Stimulated activated naive CD8-positive, alpha-beta T cell treated with anti-CD3 and anti-CD28 coated beads, Interleukin-15, Interleukin-2, amounts not matched to agents 100 U/mL and 50 U/mL, for 24 hours (primary cell): ENCODE measurements at regions not wholly inside any gene's neighbourhood (a gene's known extent, or its start where the extent isn't known, plus 50 kb on each side); places are given as distances from the start of the nearest gene placed in this dataset.

Experiments used
- ATAC-seq: fragments of 150-1000 bp; cut with Tn5 transposase; one replicate; pipeline ENCODE4 v1.10.0; 2021
- DNase-seq: peaks from one replicate; pipeline ENCODE4 v3.0.0; 2021

DNA sequence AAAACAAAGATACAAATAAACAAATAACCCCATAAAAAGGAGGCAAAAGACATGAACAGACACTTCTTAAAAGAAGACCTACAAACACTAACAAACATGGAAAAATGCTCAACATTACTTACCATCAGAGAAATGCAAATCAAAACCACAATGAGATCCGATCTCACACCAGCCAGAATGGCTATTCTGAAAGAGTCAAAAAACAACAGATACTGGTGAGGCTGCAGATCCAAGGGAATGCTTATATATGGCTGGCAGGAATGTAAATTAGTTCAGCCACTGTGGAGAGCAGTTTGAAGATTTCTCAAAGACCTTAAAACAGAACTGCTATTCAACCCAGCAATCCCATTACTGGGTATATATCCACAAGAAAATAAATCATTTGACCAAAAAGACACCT lies 80.4 kb upstream of the NRP1 start:
- no peak for ATAC-seq
- no peak for DNase-seq

DNA sequence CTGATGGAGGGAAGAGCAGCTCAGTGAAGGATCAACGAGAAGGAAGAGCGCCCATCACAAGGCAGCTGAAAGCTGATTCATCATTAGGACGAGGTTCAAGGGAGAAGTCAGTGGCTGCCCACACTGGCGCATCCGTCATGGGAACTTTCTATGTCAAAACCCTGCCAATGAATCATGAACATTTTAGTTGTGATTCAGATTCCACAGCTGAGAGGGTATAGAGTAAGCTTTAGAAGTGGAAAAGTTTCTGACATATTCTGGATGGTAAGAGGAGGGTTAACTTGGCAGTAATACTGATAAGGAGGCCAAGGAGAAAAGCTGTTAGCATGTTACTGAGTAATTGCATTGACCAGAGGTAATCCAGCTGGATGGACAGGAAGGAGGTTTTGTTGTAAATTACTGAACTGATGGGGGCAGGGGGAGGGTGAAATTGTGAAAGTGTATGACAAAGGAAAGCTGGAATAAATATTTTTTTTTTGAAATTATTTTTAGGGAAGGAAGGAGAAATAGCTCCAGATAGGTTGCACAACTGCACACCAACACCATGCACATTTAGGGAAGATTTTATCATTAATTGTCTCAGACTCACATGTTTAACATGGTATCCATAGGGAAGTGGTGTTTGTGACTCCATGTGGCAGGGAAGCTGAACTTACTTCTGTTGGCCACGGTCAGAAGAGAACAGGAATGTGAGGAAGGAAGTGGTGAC lies 78.3 kb upstream of the NRP1 start:
- no peak for DNase-seq

GRCh38 chr10:33412241-33412640 lies 77.8 kb upstream of the NRP1 start:
- ATAC-seq, result no peak

More for the DNA sequence above, 78.3 kb upstream of the NRP1 start:
- ATAC-seq, result peak; percentile 19

DNA sequence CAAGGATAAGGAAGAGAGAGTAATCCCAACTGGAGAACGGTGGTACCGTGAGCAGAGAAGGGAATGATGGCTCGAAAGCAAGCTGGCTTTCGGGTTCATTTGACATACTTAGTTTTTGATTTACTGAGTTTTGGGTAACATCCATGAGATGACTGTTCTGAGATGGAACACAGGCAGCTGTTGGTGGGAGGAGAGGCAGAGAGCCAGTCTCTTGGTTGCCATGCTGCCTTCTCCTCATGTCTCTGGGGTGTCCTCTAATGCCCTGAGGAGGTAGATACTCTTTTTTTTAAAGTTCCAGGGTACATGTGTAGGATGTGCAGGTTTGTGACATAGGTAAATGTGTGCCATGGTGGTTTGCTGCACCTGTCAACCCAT lies 76.4 kb upstream of the NRP1 start:
- no peak for DNase-seq
- ATAC-seq, result no peak

More at GRCh38 chr10:33412241-33412640, 77.8 kb upstream of the NRP1 start:
- DNase-seq, result no peak

DNA sequence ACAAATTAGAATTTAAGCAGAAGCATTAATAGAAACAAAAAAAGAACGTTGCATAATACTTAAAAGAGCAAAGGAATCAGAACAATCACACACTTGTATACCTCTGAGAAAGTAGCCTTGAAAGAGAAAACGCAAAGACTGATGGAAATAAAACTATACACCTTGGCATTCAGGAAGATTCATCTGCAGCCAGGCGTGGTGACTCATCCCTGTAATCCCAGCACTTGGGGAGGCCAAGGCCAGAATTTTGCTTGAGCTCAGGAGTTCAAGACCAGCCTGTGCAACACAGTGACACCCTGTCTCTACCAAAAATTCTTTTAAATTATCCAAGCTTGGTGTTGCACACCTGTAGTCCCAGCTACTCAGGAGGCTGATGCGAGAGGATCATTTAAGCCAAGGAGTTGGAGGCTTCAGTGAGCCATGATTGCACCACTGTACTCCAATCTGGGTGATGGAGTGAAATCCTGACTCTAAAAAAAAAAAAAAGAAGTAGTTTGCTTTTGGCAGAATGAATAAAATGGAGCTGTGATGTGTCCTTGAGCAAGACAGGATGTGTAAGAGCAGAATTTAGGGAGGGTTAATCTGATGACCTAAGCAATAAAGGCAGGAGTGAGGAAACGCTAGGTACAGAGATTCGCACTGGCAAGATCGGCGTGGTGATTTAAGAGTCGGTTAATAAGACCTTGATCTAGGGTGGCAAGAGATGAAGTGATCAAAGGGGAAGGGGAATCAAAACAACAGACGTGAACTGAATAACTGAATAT lies 75.8 kb upstream of the NRP1 start:
- no peak for ATAC-seq
- DNase-seq, result no peak

DNA sequence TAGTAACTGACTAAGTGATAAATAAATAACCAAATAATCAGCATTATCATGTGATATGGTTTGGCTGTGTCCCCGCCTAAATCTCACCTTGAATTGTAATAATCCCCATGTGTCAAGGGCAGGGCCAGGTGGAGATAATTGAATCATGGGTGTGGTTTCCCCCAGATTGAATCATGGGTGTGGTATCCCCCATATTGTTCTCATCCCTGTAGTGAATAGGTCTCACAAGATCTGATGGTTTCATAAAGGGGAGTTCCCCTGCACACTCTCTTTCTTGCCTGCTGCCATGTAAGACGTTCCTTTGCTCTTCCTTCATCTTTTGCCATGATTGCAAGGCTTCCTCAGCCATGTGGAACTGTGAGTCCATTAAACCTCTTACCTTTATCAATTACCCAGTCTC lies 72.1 kb upstream of the NRP1 start:
- DNase-seq, result no peak
- ATAC-seq, result no peak

DNA sequence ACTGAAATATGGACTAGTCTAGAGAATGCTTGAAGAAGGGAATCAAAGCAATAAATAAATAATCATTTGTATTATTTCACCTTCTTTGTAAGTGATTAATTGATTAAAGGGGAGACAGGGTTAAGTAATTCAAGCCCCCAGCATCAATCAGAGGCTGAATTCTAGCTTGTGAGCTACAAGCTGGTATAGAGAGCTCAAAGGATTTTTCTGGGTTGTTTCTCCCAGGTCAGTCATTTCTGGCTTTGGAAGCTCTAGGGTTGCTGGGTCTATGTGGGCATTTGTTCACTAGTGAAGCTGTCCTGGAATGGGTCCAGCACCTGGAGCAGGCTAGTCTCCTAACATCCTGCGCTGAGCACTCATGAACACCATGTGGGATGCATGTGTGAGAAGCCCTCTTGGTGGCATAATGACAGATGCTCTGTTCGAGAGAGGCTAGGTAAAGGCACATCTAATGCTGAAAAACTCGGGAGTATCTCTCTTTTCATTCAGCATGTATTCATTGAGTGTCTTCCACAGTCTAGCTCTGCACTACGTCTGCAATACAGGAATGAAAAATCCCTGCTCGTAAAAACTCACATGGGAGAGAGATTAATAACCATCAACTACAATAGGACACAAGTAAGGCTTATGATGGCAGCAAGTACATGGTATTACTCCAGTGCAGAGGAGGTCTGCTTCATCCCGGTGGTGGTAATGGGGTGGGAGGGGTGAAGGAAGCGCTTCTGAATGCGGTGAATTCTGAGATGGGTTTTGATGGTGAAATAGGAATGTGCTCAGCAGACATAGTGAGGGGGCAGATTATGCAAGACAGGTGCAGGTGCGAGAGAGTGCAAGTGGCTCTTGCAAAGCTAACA lies 68.0 kb upstream of the NRP1 start:
- DNase-seq, result no peak
- ATAC-seq, result no peak

DNA sequence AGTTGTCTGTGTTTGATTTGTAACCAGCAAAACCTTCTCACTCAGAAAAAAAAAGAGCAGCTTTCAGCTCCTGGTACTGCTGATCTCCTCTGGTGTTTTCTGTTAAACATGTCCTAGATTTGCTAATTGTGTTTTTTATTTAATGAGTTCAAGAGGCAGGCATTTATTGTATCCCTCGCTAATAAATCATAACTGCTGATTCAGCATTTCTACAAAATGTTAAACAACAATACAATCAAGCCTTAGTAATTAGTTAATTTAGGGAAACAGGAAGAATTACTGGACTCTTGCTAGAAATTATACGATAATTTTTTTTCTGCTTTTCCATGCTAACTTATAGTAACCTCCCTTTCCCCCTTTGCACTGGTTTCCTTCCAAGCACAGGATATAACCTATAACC lies 66.8 kb upstream of the NRP1 start:
- no peak for ATAC-seq
- DNase-seq, result no peak

- ATAC-seq, result no peak
- DNase-seq, result no peak
Observed at GRCh38 chr10:33398796-33399195, 64.3 kb upstream of the NRP1 start.

- no peak for DNase-seq
- ATAC-seq, result no peak
Observed at GRCh38 chr10:33396938-33397337, 62.5 kb upstream of the NRP1 start.

DNA sequence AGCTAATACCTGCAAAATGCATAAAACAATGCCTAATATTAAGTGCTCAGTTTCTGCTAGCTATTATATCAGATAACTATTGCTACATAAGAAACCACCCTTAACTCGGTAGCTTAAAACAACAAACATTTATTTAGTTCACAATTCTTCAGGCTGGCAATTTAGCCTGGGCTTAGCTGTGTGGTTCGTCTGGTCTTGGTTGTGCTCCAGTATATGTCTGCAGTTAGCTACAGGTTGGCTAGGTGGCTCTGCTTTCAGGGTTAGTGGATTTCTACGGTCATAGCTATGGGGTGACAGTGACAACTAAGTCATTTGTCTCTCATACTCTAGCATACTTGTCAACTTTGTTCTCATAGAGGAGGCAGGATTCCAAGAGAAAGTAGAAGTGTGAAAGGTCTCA lies 61.8 kb upstream of the NRP1 start:
- DNase-seq, result no peak
- no peak for ATAC-seq

GRCh38 chr10:33395201-33395600 lies 60.7 kb upstream of the NRP1 start:
- ATAC-seq, result no peak
- DNase-seq, result no peak

DNA sequence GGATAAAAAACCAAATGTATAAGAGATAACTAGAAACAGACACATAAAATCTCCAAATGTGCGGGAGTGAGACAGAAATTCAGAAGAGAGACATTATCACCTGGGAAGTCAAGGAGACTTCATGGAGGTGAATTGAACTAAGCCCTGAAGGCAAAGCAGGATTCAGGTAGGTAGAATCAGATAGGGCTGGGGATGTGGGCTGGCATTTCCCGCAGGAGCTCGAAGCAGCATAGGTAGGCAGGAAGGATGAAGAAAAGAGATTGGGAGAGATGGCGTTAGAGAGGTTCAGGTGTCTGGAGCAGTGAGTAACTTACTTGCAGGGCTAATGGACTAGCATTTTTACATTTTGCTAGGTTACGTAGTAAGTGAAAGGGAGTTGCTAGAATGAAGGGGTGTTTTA lies 58.2 kb upstream of the NRP1 start:
- ATAC-seq (no peak), DNase-seq (no peak)

DNA sequence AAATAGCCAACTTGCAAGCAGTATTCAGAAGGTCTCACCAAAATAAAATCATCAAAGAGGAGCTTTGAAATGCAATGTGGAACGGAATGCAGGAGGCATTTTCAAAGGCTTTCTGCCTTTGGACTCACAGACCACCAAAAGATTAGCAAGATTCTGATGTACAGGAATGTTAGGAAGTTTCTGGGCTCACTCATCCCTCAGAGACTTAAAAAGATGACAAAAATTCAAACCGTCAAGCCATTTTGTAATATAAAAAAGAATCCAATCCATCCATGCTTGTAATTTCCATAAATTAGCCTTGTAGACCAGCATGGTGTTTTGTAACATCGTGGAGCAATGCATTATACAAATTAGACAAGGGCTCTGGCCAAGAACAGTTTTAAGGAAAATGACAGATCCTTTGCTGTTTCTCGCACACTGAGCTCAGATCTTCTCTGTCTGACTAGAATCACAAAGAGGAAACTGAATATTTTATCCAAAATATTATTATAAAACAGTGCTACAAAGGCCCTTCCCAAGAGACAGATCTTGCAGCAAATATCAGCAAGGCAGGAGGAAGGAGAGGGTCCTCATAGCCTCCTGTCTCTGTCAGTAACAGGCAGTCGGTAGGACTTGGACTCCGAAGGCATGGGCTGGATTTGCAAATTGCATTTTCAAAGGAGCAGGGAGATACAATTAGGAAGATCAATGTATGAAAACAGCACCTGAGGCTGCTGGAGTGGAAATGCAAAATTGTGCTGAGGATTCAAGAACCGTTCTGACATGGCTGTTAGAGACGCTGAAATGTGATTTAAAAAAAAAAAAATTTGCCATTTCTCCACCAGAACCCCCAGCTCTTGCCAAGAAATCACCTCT lies 57.4 kb upstream of the NRP1 start:
- DNase-seq (no peak), ATAC-seq (no peak)

GRCh38 chr10:33390046-33390445 lies 55.6 kb upstream of the NRP1 start:
- DNase-seq (no peak), ATAC-seq (no peak)

- ATAC-seq, result no peak
Observed at GRCh38 chr10:33388785-33389184, 54.3 kb upstream of the NRP1 start.

GRCh38 chr10:33388382-33388781 lies 53.9 kb upstream of the NRP1 start:
- no peak for ATAC-seq

More at GRCh38 chr10:33388785-33389184, 54.3 kb upstream of the NRP1 start:
- no peak for DNase-seq

GRCh38 chr10:33387720-33388119 lies 53.3 kb upstream of the NRP1 start:
- ATAC-seq (no peak), DNase-seq (no peak)

More at GRCh38 chr10:33388382-33388781, 53.9 kb upstream of the NRP1 start:
- DNase-seq, result no peak

GRCh38 chr10:33386926-33387325 lies 52.5 kb upstream of the NRP1 start:
- DNase-seq (no peak), ATAC-seq (no peak)

GRCh38 chr10:33385686-33386085 lies 51.2 kb upstream of the NRP1 start:
- no peak for ATAC-seq
- DNase-seq, result no peak

- no peak for DNase-seq
- no peak for ATAC-seq
Observed at GRCh38 chr10:33385015-33385414, 50.5 kb upstream of the NRP1 start.
